WTC11 (cell line): ENCODE measurements at regions not wholly inside any gene's neighbourhood (a gene's known extent, or its start where the extent isn't known, plus 50 kb on each side); places are given as distances from the start of the nearest gene placed in this dataset.

ENCODE experiments used
- ATAC-seq: fragments of 200-7000 bp; cut with Tn5 transposase; 2 replicates; pipeline ENCODE4 v1.10.0; 2021; ENCODE audit warnings: mild to moderate bottlenecking, moderate library complexity
- CTCF ChIA-PET: fragments of 300-600 bp; sonication (Branson Sonifier 250); formaldehyde crosslinking; loops from one replicate; lab custom pipeline; 2021; ENCODE audit warnings: antibody characterized with exemption; lab: Charles Lee
- POLR2A ChIA-PET: fragments of 350-600 bp; sonication (Branson Sonifier 250); formaldehyde crosslinking; loops from one replicate; lab custom pipeline; 2021; ENCODE audit warnings: antibody characterized with exemption; lab: Charles Lee
- DNase-seq: peaks from one replicate; pipeline ENCODE4 v3.0.0; 2021; ENCODE audit warnings: low spot score
- H3K27ac Mint-ChIP-seq: 2 replicates; pipeline ENCODE4 v1.8.0; 2021; ENCODE audit warnings: mixed read lengths
- H3K27me3 Mint-ChIP-seq: 2 replicates; pipeline ENCODE4 v1.8.0; 2021; ENCODE audit warnings: low read depth, mild to moderate bottlenecking, moderate library complexity, mixed read lengths
- H3K36me3 Mint-ChIP-seq: 2 replicates; pipeline ENCODE4 v1.8.0; 2021; ENCODE audit warnings: mixed read lengths
- H3K4me1 Mint-ChIP-seq: 2 replicates; pipeline ENCODE4 v1.8.0; 2022; ENCODE audit warnings: mixed read lengths
- H3K4me3 Mint-ChIP-seq: 2 replicates; pipeline ENCODE4 v1.8.0; 2021; ENCODE audit warnings: mild to moderate bottlenecking, moderate library complexity, mixed read lengths
- H3K9me3 Mint-ChIP-seq: 2 replicates; pipeline ENCODE4 v1.8.0; 2021; ENCODE audit warnings: mixed read lengths
- ARID4B ChIP-seq: sonication (generic); formaldehyde crosslinking; IDR thresholded peaks from 2 replicates; pipeline ENCODE4 v1.8.0; 2023; ENCODE audit warnings: missing genetic modification reagents, mild to moderate bottlenecking, borderline replicate concordance
- ATF2 ChIP-seq: sonication (generic); formaldehyde crosslinking; IDR thresholded peaks from 2 replicates; pipeline ENCODE4 v1.8.1; 2022; ENCODE audit warnings: low read depth, missing genetic modification reagents, borderline replicate concordance
- CTCF ChIP-seq: fragments of 200-600 bp; IDR thresholded peaks from 2 replicates; pipeline ENCODE4 v1.8.0; 2022; ENCODE audit warnings: antibody characterized with exemption
- E2F5 ChIP-seq: sonication (generic); formaldehyde crosslinking; IDR thresholded peaks from 2 replicates; pipeline ENCODE4 v1.8.1; 2022; ENCODE audit warnings: mild to moderate bottlenecking, moderate library complexity, missing genetic modification reagents
- FOXK1 ChIP-seq: sonication (generic); formaldehyde crosslinking; IDR thresholded peaks from 2 replicates; pipeline ENCODE4 v1.8.0; 2022; ENCODE audit warnings: mild to moderate bottlenecking, moderate library complexity, missing genetic modification reagents
- MLX ChIP-seq: sonication (generic); formaldehyde crosslinking; IDR thresholded peaks from 2 replicates; pipeline ENCODE4 v1.8.1; 2023; ENCODE audit warnings: mild to moderate bottlenecking, missing genetic modification reagents, moderate library complexity
- SMAD4 ChIP-seq: sonication (generic); formaldehyde crosslinking; IDR thresholded peaks from 2 replicates; pipeline ENCODE4 v1.8.0; 2022; ENCODE audit warnings: mild to moderate bottlenecking, missing genetic modification reagents
- SP1 ChIP-seq: sonication (generic); formaldehyde crosslinking; conservative IDR thresholded peaks from 2 replicates; pipeline ENCODE4 v1.8.1; 2022; ENCODE audit warnings: missing genetic modification reagents
- TEAD4 ChIP-seq: sonication (generic); formaldehyde crosslinking; IDR thresholded peaks from 2 replicates; pipeline ENCODE4 v1.8.0; 2022; ENCODE audit warnings: mild to moderate bottlenecking, missing genetic modification reagents
- ZNF281 ChIP-seq: sonication (generic); formaldehyde crosslinking; IDR thresholded peaks from 2 replicates; pipeline ENCODE4 v1.8.0; 2023; ENCODE audit warnings: mild to moderate bottlenecking, missing genetic modification reagents
- ZNF317 ChIP-seq: sonication (generic); formaldehyde crosslinking; IDR thresholded peaks from 2 replicates; pipeline ENCODE4 v1.8.1; 2023; ENCODE audit warnings: low read depth, mild to moderate bottlenecking, moderate library complexity, missing genetic modification reagents, borderline replicate concordance

- no peaks in the 10 kb centered on the region for H3K27me3 Mint-ChIP-seq
- ATAC-seq (peak; percentile 86), DNase-seq (no peak)
- ChIA-PET POLR2A (no interaction called here), CTCF (interaction anchor here (0.6 to 0.7 kb wide), 2 partner anchors 48 to 239 kb away, joined by 3 to 4 read pairs; no protein-coding TSS in a partner anchor)
- peaks cover 10% of the 10 kb centered on the region for H3K4me1 Mint-ChIP-seq
- H3K9me3 Mint-ChIP-seq: no peaks in the 10 kb centered on the region
- TF ChIP-seq TEAD4 (CRISPR knock-in tag): 0 out of 2 replicates have a peak, but pooled peaks have one; percentile 23
- no peak for TF ChIP-seq SP1 (CRISPR knock-in tag)
- H3K4me3 Mint-ChIP-seq: no peak overlapping the region
- H3K27ac Mint-ChIP-seq: no peak overlapping the region; the same call in 1 of the 2 replicates
- H3K36me3 Mint-ChIP-seq: no peaks in the 10 kb centered on the region
Measured at GRCh38 chr6:91127752-91128151, 540.9 kb upstream of the MAP3K7 start.

GRCh38 chr6:91126876-91127275 is 540.0 kb upstream of the MAP3K7 start:
- TF ChIP-seq ZNF317 (CRISPR knock-in tag): peak; percentile 92
- TF ChIP-seq E2F5 (CRISPR knock-in tag): no peak
- TF ChIP-seq ARID4B: no peak
- H3K4me3 Mint-ChIP-seq: no peak overlapping the region
- DNase-seq (no peak), ATAC-seq (no peak)
- ChIA-PET POLR2A (no interaction called here), CTCF (no interaction called here)
- H3K27ac Mint-ChIP-seq: no peak overlapping the region
- no peaks in the 10 kb centered on the region for H3K27me3 Mint-ChIP-seq
- H3K36me3 Mint-ChIP-seq: no peaks in the 10 kb centered on the region
- peaks cover 10% of the 10 kb centered on the region for H3K4me1 Mint-ChIP-seq
- H3K9me3 Mint-ChIP-seq: no peaks in the 10 kb centered on the region

- H3K36me3 Mint-ChIP-seq: no peaks in the 10 kb centered on the region
- no peaks in the 10 kb centered on the region for H3K9me3 Mint-ChIP-seq
- ChIA-PET POLR2A (interaction anchor here (0.6 kb wide), 1 partner anchor 233 kb away, joined by 3 read pairs; no protein-coding TSS in a partner anchor), CTCF (no interaction called here)
- no peaks in the 10 kb centered on the region for H3K27me3 Mint-ChIP-seq
- TF ChIP-seq ZNF281 (CRISPR knock-in tag): no peak
- no peak for TF ChIP-seq CTCF
- no peak for TF ChIP-seq SMAD4 (CRISPR knock-in tag)
- TF ChIP-seq ATF2 (CRISPR knock-in tag): no peak
- TF ChIP-seq MLX: no peak
- no peak for TF ChIP-seq FOXK1 (CRISPR knock-in tag)
- peaks cover 6% of the 10 kb centered on the region; the same call in 1 of the 2 replicates for H3K4me1 Mint-ChIP-seq
- DNase-seq (no peak), ATAC-seq (no peak)
- no peak overlapping the region for H3K27ac Mint-ChIP-seq
- H3K4me3 Mint-ChIP-seq: no peak overlapping the region
Measured at GRCh38 chr6:91117550-91117949, 530.7 kb upstream of the MAP3K7 start.
